HG03558 (cell line): ENCODE measurements at regions not wholly inside any gene's neighbourhood (a gene's known extent, or its start where the extent isn't known, plus 50 kb on each side); places are given as distances from the start of the nearest gene placed in this dataset.

Experiments used
- ATAC-seq: cut with Tn5 transposase; IDR thresholded peaks from one replicate; pipeline ENCODE4 v1.9.1; 2021; ENCODE audit warnings: moderate number of reproducible peaks; ENCODE audit not compliant: unreplicated experiment; ENCODE audit errors: extremely low read depth

GRCh38 chr3:5068531-5069050 is 53.5 kb upstream of the ARL8B start:
- ATAC-seq, result no peak

- ATAC-seq, result no peak
Measured at GRCh38 chr3:5069627-5070026, 52.5 kb upstream of the ARL8B start.

- ATAC-seq, result no peak
Measured at GRCh38 chr3:5071061-5071460, 51.0 kb upstream of the ARL8B start.

- no peak for ATAC-seq
Measured at GRCh38 chr3:5072100-5072816, 49.8 kb upstream of the ARL8B start.
